NCI-H82 treated with DMSO at 0.1 percent for 48 hours (cell line): ENCODE measurements at regions not wholly inside any gene's neighbourhood (a gene's known extent, or its start where the extent isn't known, plus 50 kb on each side); places are given as distances from the start of the nearest gene placed in this dataset.
A peak's percentile ranks its signal among the peaks of the same experiment; 100 is the strongest.
"Not testable (repeated sequence)": the region's sequence is repeated elsewhere in the genome, so short reads cannot be mapped to it uniquely, and the experiment has no call there.

Experiments used
- DNase-seq: peaks from one replicate; lab custom pipeline; 2025; ENCODE audit not compliant: unreplicated experiment; lab: John Stamatoyannopoulos, UW

GRCh38 chr16:16930309-16931000 lies 540.3 kb downstream of the XYLT1 start:
- no peak for DNase-seq

DNA sequence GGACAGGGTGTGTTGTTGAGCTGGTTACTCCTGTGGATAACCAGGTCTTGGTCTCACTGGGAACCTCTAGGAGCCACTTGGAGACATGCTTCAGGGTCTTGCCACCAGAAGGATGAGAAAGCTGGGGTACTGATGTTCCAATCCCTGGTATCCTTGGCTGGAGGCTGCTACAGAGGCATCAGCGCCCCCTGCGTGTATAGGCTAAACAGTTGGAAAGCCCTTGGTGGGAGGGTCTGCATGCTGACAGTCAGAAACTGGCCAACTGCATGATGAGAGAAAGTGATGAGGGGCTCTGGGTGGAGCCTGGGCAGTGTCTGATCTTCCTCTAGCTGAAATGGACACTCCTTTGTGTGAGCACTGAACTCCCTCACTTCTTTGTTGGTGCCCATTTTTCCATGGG lies 536.9 kb downstream of the XYLT1 start:
- no peak for DNase-seq

- no peak for DNase-seq
Observed at GRCh38 chr16:16934660-16935059, 536.1 kb downstream of the XYLT1 start.

- DNase-seq, result not testable (repeated sequence)
Observed at GRCh38 chr16:16935909-16936308, 534.9 kb downstream of the XYLT1 start.

DNA sequence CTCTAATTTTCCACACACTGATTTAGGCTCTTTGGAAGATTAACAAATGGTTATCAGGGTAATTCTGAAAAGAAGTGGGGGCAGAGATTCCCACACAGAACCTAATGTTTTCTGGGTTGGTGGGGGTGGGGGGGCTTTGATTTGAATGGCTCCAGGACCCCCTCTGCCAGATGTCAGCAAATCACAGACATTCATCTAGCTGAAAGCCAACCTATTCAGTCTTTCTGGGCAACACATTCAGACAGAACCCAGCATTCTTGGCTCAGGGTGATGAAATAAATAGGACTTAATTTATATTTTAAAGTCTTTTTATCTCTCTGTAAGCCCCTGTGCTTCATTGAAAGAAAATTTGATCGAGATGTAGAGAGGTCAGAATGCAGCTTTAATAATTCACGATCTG lies 533.2 kb downstream of the XYLT1 start:
- no peak for DNase-seq

DNA sequence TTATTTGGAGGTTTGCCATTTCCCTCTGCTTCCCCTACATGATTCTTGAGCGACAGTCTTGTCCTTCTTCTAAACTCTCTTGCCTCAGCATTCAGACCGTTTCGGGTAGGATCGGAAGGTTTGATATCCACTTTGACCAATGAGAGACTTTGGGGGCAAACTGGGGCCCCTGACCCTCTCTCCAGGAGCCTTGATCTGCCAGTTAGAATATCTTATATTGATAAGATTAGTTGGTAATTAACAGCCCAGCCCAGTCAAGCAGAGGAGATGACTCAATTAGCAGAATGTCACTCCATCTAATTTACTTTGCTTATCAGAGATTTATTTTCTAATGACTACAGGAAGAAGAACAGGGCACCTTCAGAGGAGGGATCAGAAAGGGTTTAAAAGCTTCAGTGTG lies 532.8 kb downstream of the XYLT1 start:
- DNase-seq, result peak; percentile 56

GRCh38 chr16:16938980-16939379 lies 531.8 kb downstream of the XYLT1 start:
- no peak for DNase-seq

GRCh38 chr16:16940351-16940750 lies 530.4 kb downstream of the XYLT1 start:
- DNase-seq, result no peak

DNA sequence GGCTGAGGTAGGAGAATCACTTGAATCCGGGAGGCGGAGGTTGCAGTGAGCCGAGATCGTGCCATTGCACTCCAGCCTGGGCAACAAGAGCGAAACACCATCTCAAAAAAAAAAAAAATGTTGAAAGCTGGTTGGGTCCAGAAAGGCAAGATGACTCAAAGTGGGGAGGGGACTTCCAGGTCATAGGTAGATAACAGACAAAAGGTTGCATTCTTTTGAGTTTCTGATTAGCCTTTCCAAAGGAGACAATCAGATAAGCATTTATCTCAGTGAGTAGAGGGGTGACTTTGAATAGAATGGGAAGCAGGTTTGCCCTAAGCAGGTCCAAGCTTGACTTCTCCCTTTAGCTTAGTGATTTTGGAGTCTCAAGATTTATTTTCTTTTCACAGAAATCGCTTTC lies 527.9 kb downstream of the XYLT1 start:
- DNase-seq, result not testable (repeated sequence)

DNA sequence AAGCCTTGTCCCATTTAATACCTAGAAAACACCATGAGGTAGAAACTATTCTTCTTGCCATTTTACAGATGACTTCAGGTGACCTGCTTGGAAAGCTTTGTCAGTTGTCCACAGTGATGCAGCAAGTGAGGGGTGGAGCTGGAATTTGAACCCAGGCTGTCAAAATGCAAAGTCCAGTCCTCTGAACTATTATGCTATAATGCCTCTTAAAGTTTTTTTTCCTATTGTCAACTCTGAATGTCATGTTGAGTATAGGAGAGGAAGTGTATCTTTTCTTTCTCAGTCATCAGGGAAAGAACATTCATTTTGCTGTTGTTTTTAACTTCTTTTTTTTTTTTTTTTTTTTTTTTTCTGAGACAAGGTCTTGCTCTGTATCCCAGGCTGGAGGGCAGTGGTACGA lies 525.6 kb downstream of the XYLT1 start:
- no peak for DNase-seq

- no peak for DNase-seq
Observed at GRCh38 chr16:16956376-16956775, 514.4 kb downstream of the XYLT1 start.

DNA sequence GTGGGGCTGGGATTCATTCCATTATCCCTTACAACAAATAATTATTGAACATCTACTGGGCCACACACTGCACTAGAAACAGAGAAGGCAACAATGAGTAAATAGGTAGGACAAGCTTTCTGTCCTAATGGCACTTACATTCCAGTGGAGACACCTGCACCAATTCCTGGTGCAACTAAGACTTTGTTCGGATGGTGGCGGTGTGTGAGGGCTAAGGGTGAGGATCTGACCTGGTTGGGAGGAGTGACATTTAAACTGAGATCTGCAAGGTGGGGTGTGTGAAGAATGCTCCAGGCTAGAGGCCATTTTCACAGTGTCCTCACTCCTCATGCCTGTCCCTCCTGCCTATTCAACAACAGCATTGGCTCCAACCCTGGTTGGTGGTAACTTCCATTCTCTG lies 510.0 kb downstream of the XYLT1 start:
- no peak for DNase-seq

DNA sequence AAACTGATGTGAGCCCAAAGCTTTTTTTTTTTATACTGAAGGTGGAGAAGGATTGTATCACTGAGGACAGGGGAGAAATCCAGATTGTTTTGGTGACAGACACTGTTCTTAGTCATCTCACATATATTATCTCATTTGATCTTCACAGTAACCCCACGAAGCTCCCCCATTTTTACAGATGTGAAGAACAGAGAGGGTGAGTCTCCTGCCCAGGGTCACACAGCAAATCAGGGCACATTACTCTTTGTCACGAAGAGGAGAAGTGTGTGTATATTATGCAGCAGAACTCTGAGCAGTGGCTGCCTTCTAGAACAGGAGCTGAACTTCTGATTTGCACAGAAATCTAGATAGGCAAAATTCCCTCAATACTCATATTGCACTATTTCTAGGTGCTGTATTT lies 504.3 kb downstream of the XYLT1 start:
- no peak for DNase-seq

GRCh38 chr16:16971042-16971441 lies 499.7 kb downstream of the XYLT1 start:
- no peak for DNase-seq

DNA sequence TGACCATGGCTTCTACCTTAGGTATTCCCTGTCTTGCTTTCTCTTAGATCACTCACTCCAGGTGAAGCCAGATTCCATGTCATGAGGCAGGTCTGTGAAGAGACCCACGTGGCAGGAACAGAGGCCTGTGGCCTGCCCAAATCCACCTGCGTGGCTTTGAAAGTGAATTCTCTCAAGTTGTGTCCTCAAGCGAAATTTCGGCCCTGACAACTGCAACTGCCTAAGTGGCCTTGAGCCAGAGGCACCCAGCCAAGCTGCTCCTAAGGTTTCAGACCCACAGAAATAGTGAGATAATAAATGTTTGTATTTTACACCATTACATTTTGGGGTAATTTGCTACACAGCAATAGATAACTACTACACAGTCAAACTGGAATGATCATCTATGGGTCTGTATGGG lies 497.9 kb downstream of the XYLT1 start:
- no peak for DNase-seq

GRCh38 chr16:16973707-16974591 lies 496.8 kb downstream of the XYLT1 start:
- DNase-seq, result no peak

DNA sequence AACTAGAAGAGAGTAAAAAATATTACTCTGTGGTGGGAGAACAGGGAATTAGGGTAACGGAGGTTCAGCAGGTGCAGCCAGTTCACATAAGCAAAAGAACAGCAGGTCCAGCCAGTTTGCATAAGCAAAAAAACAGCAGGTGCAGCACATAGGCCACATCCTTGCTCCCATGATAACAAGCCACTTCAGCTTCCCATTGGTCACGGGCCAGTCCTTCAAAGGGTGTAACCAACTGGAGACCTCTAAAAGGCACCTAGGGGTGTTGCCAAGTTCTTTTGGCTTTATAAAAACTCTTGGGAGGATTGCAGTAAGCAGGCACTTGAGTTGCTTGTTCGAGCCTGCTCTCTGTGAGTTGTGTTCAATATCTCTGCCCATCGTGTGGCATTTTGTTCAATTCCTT lies 488.1 kb downstream of the XYLT1 start:
- no peak for DNase-seq

DNA sequence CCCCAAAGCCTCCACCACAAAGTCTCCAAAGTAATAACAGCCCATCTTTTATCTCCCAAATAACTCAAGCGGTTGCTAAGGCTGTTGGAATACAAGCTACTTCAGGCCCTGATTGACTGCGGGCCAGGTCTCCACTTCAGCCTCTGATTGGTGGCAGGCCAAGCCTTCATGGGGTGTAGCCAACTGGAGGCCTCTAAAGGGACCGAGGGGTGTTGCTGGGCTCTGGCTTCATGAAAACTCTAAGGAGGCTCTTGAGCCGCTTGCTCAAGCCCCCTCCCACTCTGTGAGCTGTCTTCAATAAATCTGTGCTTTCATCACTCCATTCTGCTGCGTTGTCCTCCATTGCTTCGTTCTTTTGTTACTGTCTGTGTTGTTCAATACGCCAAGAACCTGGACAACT lies 487.2 kb downstream of the XYLT1 start:
- DNase-seq, result no peak

DNA sequence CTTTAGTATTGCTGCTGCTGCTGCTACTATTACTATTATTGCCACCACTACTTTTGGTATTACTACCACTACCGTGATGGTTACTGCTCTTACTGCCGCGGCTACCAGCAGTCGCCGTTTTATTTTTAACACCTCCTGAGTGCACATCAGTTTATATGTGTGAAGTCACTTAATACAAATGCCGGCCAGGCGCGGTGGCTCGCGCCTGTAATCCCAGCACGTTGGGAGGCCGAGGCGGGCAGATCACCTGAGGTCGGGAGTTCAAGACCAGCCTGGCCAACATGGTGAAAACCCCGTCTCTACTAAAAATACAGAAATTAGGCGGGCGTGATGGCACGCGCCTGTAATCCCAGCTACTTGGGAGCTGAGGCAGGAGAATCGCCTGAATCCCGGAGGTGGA lies 486.7 kb downstream of the XYLT1 start:
- DNase-seq, result not testable (repeated sequence)

DNA sequence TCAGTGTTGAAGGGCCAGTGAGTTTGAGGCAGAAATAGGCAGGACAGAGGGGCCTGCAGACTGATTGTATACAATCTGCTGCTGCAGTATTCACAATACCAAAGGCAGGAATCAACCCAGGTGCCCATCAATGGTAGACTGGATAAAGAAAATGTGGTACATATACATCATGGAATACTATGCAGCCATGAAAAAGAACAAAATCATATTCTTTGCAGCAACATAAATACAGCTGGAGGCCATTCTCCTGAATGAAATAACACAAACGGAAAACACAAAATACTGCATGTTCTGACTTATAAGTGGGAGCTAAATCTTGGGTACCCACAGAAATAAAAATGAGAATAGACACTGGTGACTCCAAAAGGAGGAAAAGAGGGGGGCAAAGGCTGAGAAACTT lies 485.1 kb downstream of the XYLT1 start:
- DNase-seq, result no peak

- DNase-seq, result no peak
Observed at GRCh38 chr16:16988963-16989362, 481.8 kb downstream of the XYLT1 start.

- no peak for DNase-seq
Observed at GRCh38 chr16:16989368-16989767, 481.4 kb downstream of the XYLT1 start.
